Breast epithelium (tissue), 3 donors: ENCODE measurements at regions not wholly inside any gene's neighbourhood (a gene's known extent, or its start where the extent isn't known, plus 50 kb on each side); places are given as distances from the start of the nearest gene placed in this dataset.

Source experiments
- POLR2AphosphoS5 ChIP-seq, 3 donors: sonication (generic); formaldehyde crosslinking; IDR thresholded peaks; one replicate each; pipeline ENCODE4 v1.6.1; 2017; ENCODE audit warnings: antibody characterized with exemption in 3 of 3
- TF ChIP-seq, protein P1 (sequence below), 3 donors: fragments of 450-650 bp; IDR thresholded peaks; one replicate each; pipeline ENCODE4 v1.5.1; 2016 to 2017; ENCODE audit warnings: antibody characterized with exemption in 3 of 3, mild to moderate bottlenecking in 3 of 3, moderate library complexity in 3 of 3

DNA sequence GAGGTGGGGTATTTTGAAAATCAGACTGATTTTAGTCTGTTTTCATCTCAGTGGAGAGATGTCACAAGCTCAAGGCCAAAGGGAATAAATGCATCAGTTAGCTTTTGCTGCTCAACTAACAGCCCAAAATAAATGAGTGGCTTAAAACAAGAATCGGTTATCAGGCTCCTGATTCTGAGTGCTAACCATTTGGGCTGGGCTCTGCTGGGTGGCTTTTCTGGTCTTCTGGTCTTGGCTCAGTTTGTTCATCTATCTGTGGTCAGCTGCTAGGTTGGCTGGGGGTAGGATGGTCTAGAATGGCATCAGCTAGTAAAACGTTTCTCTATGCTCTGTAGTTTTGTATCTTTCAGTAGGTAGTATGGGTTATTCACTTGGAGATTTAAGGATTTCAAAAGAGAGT lies 357.5 kb upstream of the JAG1 start:
- no peak for TF ChIP-seq POLR2AphosphoS5 (IDR thresholded peaks at IDR 0.05)
- TF ChIP-seq, protein P1, sequence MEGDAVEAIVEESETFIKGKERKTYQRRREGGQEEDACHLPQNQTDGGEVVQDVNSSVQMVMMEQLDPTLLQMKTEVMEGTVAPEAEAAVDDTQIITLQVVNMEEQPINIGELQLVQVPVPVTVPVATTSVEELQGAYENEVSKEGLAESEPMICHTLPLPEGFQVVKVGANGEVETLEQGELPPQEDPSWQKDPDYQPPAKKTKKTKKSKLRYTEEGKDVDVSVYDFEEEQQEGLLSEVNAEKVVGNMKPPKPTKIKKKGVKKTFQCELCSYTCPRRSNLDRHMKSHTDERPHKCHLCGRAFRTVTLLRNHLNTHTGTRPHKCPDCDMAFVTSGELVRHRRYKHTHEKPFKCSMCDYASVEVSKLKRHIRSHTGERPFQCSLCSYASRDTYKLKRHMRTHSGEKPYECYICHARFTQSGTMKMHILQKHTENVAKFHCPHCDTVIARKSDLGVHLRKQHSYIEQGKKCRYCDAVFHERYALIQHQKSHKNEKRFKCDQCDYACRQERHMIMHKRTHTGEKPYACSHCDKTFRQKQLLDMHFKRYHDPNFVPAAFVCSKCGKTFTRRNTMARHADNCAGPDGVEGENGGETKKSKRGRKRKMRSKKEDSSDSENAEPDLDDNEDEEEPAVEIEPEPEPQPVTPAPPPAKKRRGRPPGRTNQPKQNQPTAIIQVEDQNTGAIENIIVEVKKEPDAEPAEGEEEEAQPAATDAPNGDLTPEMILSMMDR (IDR thresholded peaks at IDR 0.05): no peak
